H9 (cell line): ENCODE measurements at regions not wholly inside any gene's neighbourhood (a gene's known extent, or its start where the extent isn't known, plus 50 kb on each side); places are given as distances from the start of the nearest gene placed in this dataset.
"Not testable (repeated sequence)": the region's sequence is repeated elsewhere in the genome, so short reads cannot be mapped to it uniquely, and the experiment has no call there.

ENCODE experiments used
- DNase-seq: peaks from one replicate; pipeline ENCODE4 v3.0.0-alpha.2; 2017
- H2AFZ ChIP-seq: one replicate; pipeline ENCODE4 v1.6.1; 2013; ENCODE audit warnings: mild to moderate bottlenecking, low read length, control low read depth, moderate library complexity
- H2AK5ac ChIP-seq: 2 replicates; pipeline ENCODE4 v1.6.1; 2013; ENCODE audit warnings: low read length, control low read depth, mixed read lengths; ENCODE audit not compliant: insufficient read length
- H2BK120ac ChIP-seq: one replicate; pipeline ENCODE4 v1.6.1; 2013; ENCODE audit warnings: low read depth, mild to moderate bottlenecking, low read length, control low read depth, inconsistent platforms; ENCODE audit not compliant: poor library complexity, severe bottlenecking
- H2BK12ac ChIP-seq: 2 replicates; pipeline ENCODE4 v1.6.1; 2013; ENCODE audit warnings: low read length, control low read depth, mixed read lengths, low read depth; ENCODE audit not compliant: insufficient read length
- H2BK15ac ChIP-seq: 2 replicates; pipeline ENCODE4 v1.6.1; 2013; ENCODE audit warnings: low read depth, low read length, control low read depth
- H2BK20ac ChIP-seq: one replicate; pipeline ENCODE4 v1.6.1; 2013; ENCODE audit warnings: low read depth, mild to moderate bottlenecking, low read length, control low read depth, inconsistent platforms; ENCODE audit not compliant: poor library complexity, severe bottlenecking
- H2BK5ac ChIP-seq: 2 replicates; pipeline ENCODE4 v1.6.1; 2013; ENCODE audit warnings: low read length, control low read depth, mixed read lengths; ENCODE audit not compliant: insufficient read length
- H3K14ac ChIP-seq: 2 replicates; pipeline ENCODE4 v1.6.1; 2013; ENCODE audit warnings: low read length, control low read depth; ENCODE audit not compliant: insufficient read depth
- H3K18ac ChIP-seq: 2 replicates; pipeline ENCODE4 v1.6.1; 2013; ENCODE audit warnings: low read depth, mild to moderate bottlenecking, mixed read lengths, low read length, control low read depth; ENCODE audit not compliant: insufficient read length
- H3K23ac ChIP-seq: 2 replicates; pipeline ENCODE4 v1.6.1; 2013; ENCODE audit warnings: low read length, control low read depth, mixed read lengths, low read depth; ENCODE audit not compliant: insufficient read length
- H3K23me2 ChIP-seq: 2 replicates; pipeline ENCODE4 v1.6.1; 2013; ENCODE audit warnings: low read depth, mild to moderate bottlenecking, mixed read lengths, low read length, control low read depth; ENCODE audit not compliant: insufficient read length, poor library complexity, severe bottlenecking
- H3K27ac ChIP-seq: 2 replicates; pipeline ENCODE4 v1.5.1; 2013; ENCODE audit warnings: low read length, control low read depth, mixed read lengths, low read depth; ENCODE audit not compliant: insufficient read length
- H3K27me3 ChIP-seq: 2 replicates; pipeline ENCODE4 v1.6.1; 2013; ENCODE audit warnings: low read length, control low read depth, inconsistent platforms; ENCODE audit not compliant: insufficient read depth
- H3K4ac ChIP-seq: 2 replicates; pipeline ENCODE4 v1.6.1; 2013; ENCODE audit warnings: low read depth, mild to moderate bottlenecking, control low read depth, inconsistent platforms, low read length, moderate library complexity
- H3K4me1 ChIP-seq: 2 replicates; pipeline ENCODE4 v1.6.1; 2013; ENCODE audit warnings: low read length, control low read depth, inconsistent platforms; ENCODE audit not compliant: insufficient read depth
- H3K4me2 ChIP-seq: 2 replicates; pipeline ENCODE4 v1.6.1; 2013; ENCODE audit warnings: low read length, control low read depth, mixed read lengths; ENCODE audit not compliant: insufficient read length, insufficient read depth
- H3K56ac ChIP-seq: 2 replicates; pipeline ENCODE4 v1.6.1; 2013; ENCODE audit warnings: low read depth, mild to moderate bottlenecking, mixed read lengths, low read length, control low read depth; ENCODE audit not compliant: insufficient read length
- H3K79me1 ChIP-seq: 2 replicates; pipeline ENCODE4 v1.6.1; 2013; ENCODE audit warnings: low read depth, mild to moderate bottlenecking, moderate library complexity, low read length, control low read depth, inconsistent platforms; ENCODE audit not compliant: insufficient read depth, poor library complexity, severe bottlenecking
- H3K79me2 ChIP-seq: 2 replicates; pipeline ENCODE4 v1.6.1; 2013; ENCODE audit warnings: low read length, control low read depth, inconsistent platforms; ENCODE audit not compliant: insufficient read depth
- H3K9ac ChIP-seq: 2 replicates; pipeline ENCODE4 v1.6.1; 2013; ENCODE audit warnings: low read length, control low read depth, mixed read lengths; ENCODE audit not compliant: insufficient read length; ENCODE audit errors: extremely low read depth
- H3K9me3 ChIP-seq: one replicate; pipeline ENCODE4 v1.6.1; 2013; ENCODE audit warnings: low read depth, low read length, inconsistent platforms; ENCODE audit not compliant: control insufficient read depth
- H3T11ph ChIP-seq: one replicate; pipeline ENCODE4 v1.6.1; 2013; ENCODE audit warnings: mild to moderate bottlenecking, low read length, control low read depth, inconsistent platforms
- H4K20me1 ChIP-seq: one replicate; pipeline ENCODE4 v1.6.1; 2013; ENCODE audit not compliant: control insufficient read depth, insufficient read length, insufficient read depth
- H4K5ac ChIP-seq: 2 replicates; pipeline ENCODE4 v1.6.1; 2013; ENCODE audit warnings: low read depth, mild to moderate bottlenecking, mixed read lengths, low read length, control low read depth; ENCODE audit not compliant: insufficient read length
- H4K8ac ChIP-seq: replicated peaks from 2 replicates; pipeline ENCODE4 v1.6.1; 2013; ENCODE audit warnings: low read length, control low read depth, mixed read lengths, low read depth; ENCODE audit not compliant: insufficient read length
- H4K91ac ChIP-seq: 2 replicates; pipeline ENCODE4 v1.6.1; 2013; ENCODE audit warnings: low read depth, mild to moderate bottlenecking, moderate library complexity, mixed read lengths, low read length, control low read depth; ENCODE audit not compliant: insufficient read length
- H3K27ac Mint-ChIP-seq, 3 experiments: 2 replicates in 2 of 3; 3 replicates in 1 of 3; pipeline ENCODE4 v1.8.0; 2020 to 2021; ENCODE audit warnings: mixed read lengths in 3 of 3, mild to moderate bottlenecking in 1 of 3, moderate library complexity in 1 of 3
- H3K27me3 Mint-ChIP-seq: 2 replicates; pipeline ENCODE4 v1.8.0; 2021; ENCODE audit warnings: low read depth, mild to moderate bottlenecking, moderate library complexity, mixed read lengths
- H3K36me3 Mint-ChIP-seq, 3 experiments: 2 replicates in 2 of 3; 3 replicates in 1 of 3; pipeline ENCODE4 v1.8.0; 2020 to 2021; ENCODE audit warnings: low read depth in 3 of 3, mixed read lengths in 3 of 3; ENCODE audit not compliant: insufficient read depth in 1 of 3
- H3K4me1 Mint-ChIP-seq, 2 experiments: 2 replicates each; pipeline ENCODE4 v1.8.0; 2020; ENCODE audit warnings: mixed read lengths in 2 of 2
- H3K4me3 Mint-ChIP-seq, 2 experiments: 2 replicates in 1 of 2; 3 replicates in 1 of 2; pipeline ENCODE4 v1.8.0; 2020 to 2021; ENCODE audit warnings: mild to moderate bottlenecking in 2 of 2, mixed read lengths in 2 of 2, moderate library complexity in 1 of 2
- H3K9me3 Mint-ChIP-seq, 2 experiments: 2 replicates in 1 of 2; 3 replicates in 1 of 2; pipeline ENCODE4 v1.8.0; 2020; ENCODE audit warnings: mild to moderate bottlenecking in 2 of 2, mixed read lengths in 2 of 2, moderate library complexity in 1 of 2
- WGBS: extraction: QIAGEN DNeasy Blood & Tissue Kit; methylation state at CpG from one replicate; pipeline ENCODE4 v1.1.7; 2013; ENCODE audit warnings: missing lambda C conversion rate, low lambda C conversion rate, mixed read lengths; ENCODE audit not compliant: insufficient read length; ENCODE audit errors: extremely low coverage; 5-methylcytosine and 5-hydroxymethylcytosine counted together
- TF ChIP-seq, protein P1 (sequence below): fragments of 200-600 bp; sonication (generic); conservative IDR thresholded peaks from 3 replicates; pipeline ENCODE4 v1.8.0; 2021; ENCODE audit warnings: antibody characterized with exemption, mild to moderate bottlenecking

DNA sequence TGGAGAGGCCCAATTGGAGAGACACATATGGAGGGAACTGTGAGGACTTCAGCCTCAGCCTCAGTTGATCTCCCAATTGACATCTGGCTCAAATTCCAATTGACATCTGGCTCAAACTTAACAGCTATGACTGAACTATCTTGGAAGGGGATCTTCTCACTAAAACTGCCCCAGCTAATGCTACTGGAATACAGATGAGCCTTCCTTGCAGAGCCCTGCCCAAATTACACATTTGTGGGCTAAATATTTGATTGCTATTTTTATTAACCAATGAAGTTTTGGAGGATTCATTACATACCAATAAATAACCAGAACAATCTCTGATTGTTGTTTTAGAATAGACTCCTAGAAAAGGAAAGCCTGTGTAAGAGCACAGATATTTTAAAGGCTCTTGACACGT is 189.0 kb upstream of the THUMPD2 start:
- H3K36me3 Mint-ChIP-seq, result peaks cover 0 to 4% (median 2%) of the 10 kb centered on the region in 3 experiments; a peak in 2 of 7 replicates
- H3K23ac ChIP-seq, result no peak overlapping the region
- no peak overlapping the region for H3K56ac ChIP-seq
- no peak overlapping the region for H3K9ac ChIP-seq
- H3T11ph ChIP-seq, result no peak overlapping the region
- H2BK20ac ChIP-seq, result no peak overlapping the region
- peak overlapping the region in 1 of 3 experiments; percentile 67; a peak in 1 of 7 replicates for H3K27ac Mint-ChIP-seq
- no peak overlapping the region for H3K4ac ChIP-seq
- no peak overlapping the region for H2BK12ac ChIP-seq
- no CpG with 5 or more reads among the region's 1 CpG for WGBS
- H2BK15ac ChIP-seq, result no peak overlapping the region
- H3K9me3 ChIP-seq, result no peaks in the 10 kb centered on the region
- no peak overlapping the region for H4K8ac ChIP-seq
- no peaks in the 10 kb centered on the region for H3K27me3 Mint-ChIP-seq
- no peak overlapping the region for H3K4me2 ChIP-seq
- H2BK120ac ChIP-seq, result no peak overlapping the region
- H4K20me1 ChIP-seq, result no peaks in the 10 kb centered on the region
- no peak overlapping the region for H2AFZ ChIP-seq
- H3K9me3 Mint-ChIP-seq, result peaks cover 6 to 17% of the 10 kb centered on the region in 2 experiments; a peak in 4 of 5 replicates
- H3K4me3 Mint-ChIP-seq, result no peak overlapping the region
- H4K91ac ChIP-seq, result no peak overlapping the region
- no peak overlapping the region for H2BK5ac ChIP-seq
- no peaks in the 10 kb centered on the region for H3K79me2 ChIP-seq
- H4K5ac ChIP-seq, result no peak overlapping the region
- H3K79me1 ChIP-seq, result no peaks in the 10 kb centered on the region
- H2AK5ac ChIP-seq, result no peak overlapping the region
- no peaks in the 10 kb centered on the region for H3K27me3 ChIP-seq
- no peak overlapping the region for H3K27ac ChIP-seq
- H3K23me2 ChIP-seq, result no peaks in the 10 kb centered on the region
- H3K4me1 ChIP-seq, result no peaks in the 10 kb centered on the region
- TF ChIP-seq, protein P1, sequence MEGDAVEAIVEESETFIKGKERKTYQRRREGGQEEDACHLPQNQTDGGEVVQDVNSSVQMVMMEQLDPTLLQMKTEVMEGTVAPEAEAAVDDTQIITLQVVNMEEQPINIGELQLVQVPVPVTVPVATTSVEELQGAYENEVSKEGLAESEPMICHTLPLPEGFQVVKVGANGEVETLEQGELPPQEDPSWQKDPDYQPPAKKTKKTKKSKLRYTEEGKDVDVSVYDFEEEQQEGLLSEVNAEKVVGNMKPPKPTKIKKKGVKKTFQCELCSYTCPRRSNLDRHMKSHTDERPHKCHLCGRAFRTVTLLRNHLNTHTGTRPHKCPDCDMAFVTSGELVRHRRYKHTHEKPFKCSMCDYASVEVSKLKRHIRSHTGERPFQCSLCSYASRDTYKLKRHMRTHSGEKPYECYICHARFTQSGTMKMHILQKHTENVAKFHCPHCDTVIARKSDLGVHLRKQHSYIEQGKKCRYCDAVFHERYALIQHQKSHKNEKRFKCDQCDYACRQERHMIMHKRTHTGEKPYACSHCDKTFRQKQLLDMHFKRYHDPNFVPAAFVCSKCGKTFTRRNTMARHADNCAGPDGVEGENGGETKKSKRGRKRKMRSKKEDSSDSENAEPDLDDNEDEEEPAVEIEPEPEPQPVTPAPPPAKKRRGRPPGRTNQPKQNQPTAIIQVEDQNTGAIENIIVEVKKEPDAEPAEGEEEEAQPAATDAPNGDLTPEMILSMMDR, result no peak
- no peak overlapping the region for H3K18ac ChIP-seq
- H3K14ac ChIP-seq, result no peak overlapping the region
- no peak for DNase-seq
- no peaks in the 10 kb centered on the region for H3K4me1 Mint-ChIP-seq

DNA sequence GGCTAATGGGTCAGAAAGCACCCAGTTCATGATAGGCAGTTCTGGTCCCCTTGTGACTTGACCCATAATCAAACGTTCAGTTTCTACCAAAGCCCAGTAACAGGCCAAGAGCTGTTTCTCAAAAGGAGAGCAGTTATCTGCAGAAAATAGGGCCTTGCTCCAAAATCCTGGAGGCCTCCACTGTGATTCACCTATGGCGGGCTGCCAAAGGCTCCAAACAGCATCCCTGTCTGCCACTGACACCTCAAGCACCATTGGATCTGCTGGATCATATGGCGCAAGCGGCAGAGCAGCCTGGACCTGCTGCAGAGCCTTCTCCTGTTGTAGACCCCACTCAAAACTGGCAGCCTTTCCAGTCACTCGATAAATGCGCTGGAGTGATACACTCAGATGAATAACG is 181.6 kb upstream of the THUMPD2 start:
- H3K27me3 ChIP-seq, H2BK15ac ChIP-seq, H2BK12ac ChIP-seq, H3T11ph ChIP-seq, H2AFZ ChIP-seq, H3K56ac ChIP-seq, H3K4me2 ChIP-seq, H3K23me2 ChIP-seq, H3K9me3 ChIP-seq, H3K9ac ChIP-seq, H3K4me3 Mint-ChIP-seq, H3K4me1 Mint-ChIP-seq, H2AK5ac ChIP-seq, H3K23ac ChIP-seq, H4K5ac ChIP-seq, H2BK20ac ChIP-seq, H3K79me2 ChIP-seq, H4K91ac ChIP-seq, H4K8ac ChIP-seq, H3K27ac ChIP-seq, H3K4me1 ChIP-seq, H4K20me1 ChIP-seq, H3K18ac ChIP-seq, DNase-seq, H3K36me3 Mint-ChIP-seq, H2BK5ac ChIP-seq, H3K14ac ChIP-seq, H3K4ac ChIP-seq, H3K79me1 ChIP-seq, H3K27me3 Mint-ChIP-seq, H3K27ac Mint-ChIP-seq, H2BK120ac ChIP-seq: not testable (repeated sequence)
- peaks cover 0 to 15% of the 10 kb centered on the region in 2 experiments; a peak in 3 of 5 replicates for H3K9me3 Mint-ChIP-seq
- WGBS, result no CpG with 5 or more reads among the region's 7 CpGs
